Mammary epithelial cell (primary cell): ENCODE measurements at regions not wholly inside any gene's neighbourhood (a gene's known extent, or its start where the extent isn't known, plus 50 kb on each side); places are given as distances from the start of the nearest gene placed in this dataset.

ENCODE experiments used
- CTCF ChIP-seq, 2 donors: IDR thresholded peaks in 1 of 2; conservative IDR thresholded peaks in 1 of 2; 2 replicates each; pipeline ENCODE4 v1.5.1; 2011 to 2012; ENCODE audit warnings: inconsistent platforms in 2 of 2, low read length in 2 of 2, mild to moderate bottlenecking in 2 of 2, control low read depth in 1 of 2, low read depth in 1 of 2; ENCODE audit not compliant: insufficient read depth in 1 of 2; ENCODE audit errors: extremely low read depth in 1 of 2
- EZH2 ChIP-seq: IDR thresholded peaks from 2 replicates; pipeline ENCODE4 v1.6.1; 2012; ENCODE audit warnings: low read length, inconsistent platforms, borderline replicate concordance

- TF ChIP-seq EZH2 (no peak), CTCF (conservative IDR thresholded peaks at IDR 0.05 in 1 of 2, IDR thresholded peaks at IDR 0.05 in 1 of 2; ENCODE audit: extremely low read depth in 1 of 2, insufficient read depth in 1 of 2, low read depth in 1 of 2, low read length in 2 of 2) (no peak)
Measured at GRCh38 chr13:67754012-67754411, 523.9 kb upstream of the PCDH9 start.
